Ascending aorta (tissue), 2 donors: ENCODE measurements at regions not wholly inside any gene's neighbourhood (a gene's known extent, or its start where the extent isn't known, plus 50 kb on each side); places are given as distances from the start of the nearest gene placed in this dataset.

ENCODE experiments used
- DNase-seq, 2 donors: peaks; one replicate each; pipeline ENCODE4 v3.0.0-alpha.2; 2019; ENCODE audit warnings: low spot score in 2 of 2
- H3K27ac ChIP-seq, 2 donors: fragments of 200-600 bp; sonication (generic); one replicate each; pipeline ENCODE4 v1.5.1; 2016 to 2017; ENCODE audit warnings: mild to moderate bottlenecking in 1 of 2
- H3K27me3 ChIP-seq: fragments of 200-600 bp; sonication (generic); one replicate; pipeline ENCODE4 v1.5.1; 2017
- H3K36me3 ChIP-seq, 2 donors: fragments of 200-600 bp; sonication (generic); one replicate each; pipeline ENCODE4 v1.5.1; 2016
- H3K4me1 ChIP-seq, 2 donors: fragments of 200-600 bp; sonication (generic); one replicate each; pipeline ENCODE4 v1.5.1; 2016 to 2017; ENCODE audit warnings: mild to moderate bottlenecking in 1 of 2
- H3K4me3 ChIP-seq, 2 donors: fragments of 200-600 bp; sonication (generic); one replicate each; pipeline ENCODE4 v1.5.1; 2016 to 2017; ENCODE audit warnings: mild to moderate bottlenecking in 1 of 2
- H3K9me3 ChIP-seq, 2 donors: fragments of 200-600 bp; sonication (generic); one replicate each; pipeline ENCODE4 v1.5.1; 2016
- intact Hi-C: fragments of 100-400 bp; cut with DNase I; formaldehyde crosslinking; loops from one replicate; pipeline ENCODE4 v1.15.1; 2023
- TF ChIP-seq, protein P1 (sequence below), 3 experiments: fragments of 200-600 bp in 2 of 3; fragments of 450-650 bp in 1 of 3; sonication (generic) in 2 of 3; IDR thresholded peaks; one replicate each; pipeline ENCODE4 v1.5.1; 2016 to 2019; ENCODE audit warnings: antibody characterized with exemption in 3 of 3, mild to moderate bottlenecking in 1 of 3, moderate library complexity in 1 of 3

DNA sequence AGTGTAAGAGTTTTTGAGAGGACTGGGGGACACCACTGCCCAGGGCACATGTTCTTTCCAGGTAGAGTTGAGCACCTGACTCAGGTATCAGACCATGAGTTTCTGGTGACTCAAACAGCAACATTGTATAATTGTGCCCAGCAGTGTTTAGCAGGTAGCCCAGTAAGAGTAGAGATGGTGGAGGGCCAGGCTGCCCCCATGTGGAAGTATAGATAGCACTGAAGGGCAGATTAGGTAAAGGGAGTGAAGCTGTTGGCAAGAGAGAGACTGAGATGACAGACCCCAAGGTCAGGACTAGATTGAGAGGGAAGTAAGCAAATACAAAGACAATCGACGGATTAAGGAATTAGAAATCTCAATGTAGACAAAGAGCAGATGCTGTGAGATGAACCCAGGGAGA, 74.6 kb downstream of the TRIM42 start:
- intact Hi-C loops, result no loop called here
- Histone ChIP-seq H3K27ac (no peak overlapping the region), H3K27me3 (no peaks in the 10 kb centered on the region), H3K9me3 (no peaks in the 10 kb centered on the region), H3K4me1 (no peaks in the 10 kb centered on the region), H3K36me3 (no peaks in the 10 kb centered on the region), H3K4me3 (no peak overlapping the region)
- DNase-seq, result no peak
- TF ChIP-seq, protein P1, sequence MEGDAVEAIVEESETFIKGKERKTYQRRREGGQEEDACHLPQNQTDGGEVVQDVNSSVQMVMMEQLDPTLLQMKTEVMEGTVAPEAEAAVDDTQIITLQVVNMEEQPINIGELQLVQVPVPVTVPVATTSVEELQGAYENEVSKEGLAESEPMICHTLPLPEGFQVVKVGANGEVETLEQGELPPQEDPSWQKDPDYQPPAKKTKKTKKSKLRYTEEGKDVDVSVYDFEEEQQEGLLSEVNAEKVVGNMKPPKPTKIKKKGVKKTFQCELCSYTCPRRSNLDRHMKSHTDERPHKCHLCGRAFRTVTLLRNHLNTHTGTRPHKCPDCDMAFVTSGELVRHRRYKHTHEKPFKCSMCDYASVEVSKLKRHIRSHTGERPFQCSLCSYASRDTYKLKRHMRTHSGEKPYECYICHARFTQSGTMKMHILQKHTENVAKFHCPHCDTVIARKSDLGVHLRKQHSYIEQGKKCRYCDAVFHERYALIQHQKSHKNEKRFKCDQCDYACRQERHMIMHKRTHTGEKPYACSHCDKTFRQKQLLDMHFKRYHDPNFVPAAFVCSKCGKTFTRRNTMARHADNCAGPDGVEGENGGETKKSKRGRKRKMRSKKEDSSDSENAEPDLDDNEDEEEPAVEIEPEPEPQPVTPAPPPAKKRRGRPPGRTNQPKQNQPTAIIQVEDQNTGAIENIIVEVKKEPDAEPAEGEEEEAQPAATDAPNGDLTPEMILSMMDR (IDR thresholded peaks at IDR 0.05), result no peak

DNA sequence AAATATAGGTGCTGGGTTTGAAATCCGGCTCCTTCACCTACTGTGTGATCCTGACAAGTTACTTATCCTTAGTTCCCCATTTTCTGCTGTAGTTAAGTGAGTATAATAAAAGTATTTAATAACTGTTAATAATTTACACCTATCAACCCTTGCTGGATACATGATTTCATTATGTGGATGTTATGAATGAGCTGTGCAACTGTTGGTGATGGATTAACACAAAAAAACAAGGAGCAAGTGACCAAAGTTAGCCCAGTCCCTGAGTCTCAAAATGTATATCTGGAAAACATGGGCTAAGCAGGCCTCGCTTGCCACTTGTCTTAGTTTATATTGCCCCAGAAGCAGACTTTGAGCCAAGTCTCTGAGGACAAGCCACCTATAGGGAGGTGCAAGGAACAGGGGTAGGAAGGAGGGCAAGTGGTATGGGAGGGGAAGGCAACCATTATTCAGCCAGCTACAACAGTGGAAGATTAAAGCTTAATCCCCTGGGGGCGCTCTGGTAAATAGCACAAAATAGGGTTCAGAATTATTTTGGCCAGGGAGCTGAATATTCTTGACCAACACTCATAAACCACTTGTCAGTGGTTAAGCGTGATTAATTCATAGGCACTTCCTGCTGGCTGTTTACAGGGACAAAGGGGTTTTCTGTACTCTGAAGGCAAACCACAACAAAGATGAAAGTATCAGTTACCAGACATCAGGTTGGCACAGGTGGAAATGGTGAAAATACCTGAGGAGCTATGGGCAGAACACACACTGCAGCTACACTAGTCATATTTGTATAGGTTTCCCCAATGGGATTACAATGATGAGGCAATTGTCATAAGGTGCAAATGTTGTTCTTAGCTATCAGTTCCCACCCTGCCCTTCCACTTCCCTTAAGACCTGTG, 76.2 kb downstream of the TRIM42 start:
- H3K27me3 ChIP-seq, result no peaks in the 10 kb centered on the region
- H3K4me1 ChIP-seq, result no peaks in the 10 kb centered on the region
- intact Hi-C loops, result no loop called here
- H3K27ac ChIP-seq, result no peak overlapping the region
- DNase-seq, result no peak
- no peak overlapping the region for H3K4me3 ChIP-seq
- no peaks in the 10 kb centered on the region for H3K36me3 ChIP-seq
- no peaks in the 10 kb centered on the region for H3K9me3 ChIP-seq
- TF ChIP-seq, protein P1 (IDR thresholded peaks at IDR 0.05), result no peak

DNA sequence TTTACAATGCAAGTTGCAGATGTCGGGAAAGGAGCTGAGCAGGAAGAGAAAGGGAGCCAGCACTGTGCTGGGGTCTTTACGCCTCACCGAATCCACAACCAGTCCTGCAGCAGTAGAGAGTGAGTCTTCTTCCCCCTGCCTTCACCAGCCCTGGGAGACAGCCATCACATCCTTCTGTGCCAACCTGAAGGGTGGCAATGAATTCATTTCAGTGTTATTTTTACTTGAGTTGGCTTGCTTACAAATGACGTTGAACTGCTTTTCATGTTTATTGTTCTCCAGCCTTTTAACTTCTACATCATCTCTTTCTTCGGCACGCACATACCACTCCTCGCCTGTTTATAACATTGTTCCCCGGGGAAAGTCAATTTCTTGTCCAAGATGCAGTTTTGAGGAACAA, 77.1 kb downstream of the TRIM42 start:
- TF ChIP-seq, protein P1 (IDR thresholded peaks at IDR 0.05), result no peak
- Histone ChIP-seq H3K27me3 (no peaks in the 10 kb centered on the region), H3K4me1 (no peaks in the 10 kb centered on the region), H3K36me3 (no peaks in the 10 kb centered on the region), H3K27ac (no peak overlapping the region), H3K4me3 (no peak overlapping the region), H3K9me3 (no peaks in the 10 kb centered on the region)
- intact Hi-C loops, result no loop called here
- DNase-seq, result no peak

DNA sequence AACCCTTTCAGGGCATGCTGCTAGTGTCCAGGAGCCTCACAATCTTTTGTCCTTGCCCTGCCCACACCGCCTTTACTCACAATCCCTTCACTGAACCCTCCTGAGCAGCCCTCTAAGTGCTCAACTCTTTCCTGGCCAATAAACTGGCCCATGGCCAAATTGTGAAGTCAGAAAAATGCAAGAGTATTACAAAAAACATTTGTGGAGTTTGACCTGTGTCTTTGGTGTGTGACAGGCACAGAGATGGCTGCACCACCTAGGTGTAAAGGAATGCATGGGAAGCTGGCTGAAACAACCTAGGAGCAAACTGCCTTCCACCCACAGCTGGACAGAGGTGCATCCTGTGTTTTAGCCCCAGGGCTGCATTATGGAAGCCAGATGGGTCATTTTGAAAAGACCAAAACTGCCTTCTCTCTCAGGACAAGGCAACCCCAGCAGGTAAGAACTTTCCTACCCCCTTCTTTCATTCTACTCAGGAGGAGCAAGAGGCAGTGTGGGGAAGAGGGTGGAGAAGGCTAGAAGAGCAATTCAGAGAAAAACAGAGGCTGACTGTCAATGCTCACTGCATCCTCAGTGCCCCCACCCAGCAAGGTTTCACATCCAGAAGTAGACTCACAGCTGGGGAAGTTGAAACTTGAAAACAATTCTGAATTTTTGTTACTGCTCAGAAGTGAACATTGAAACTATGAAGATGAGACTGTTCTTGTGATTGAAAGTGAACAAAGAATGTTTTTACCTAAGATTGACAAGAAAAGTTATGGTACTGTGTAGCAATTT, 78.6 kb downstream of the TRIM42 start:
- intact Hi-C loops, result no loop called here
- Histone ChIP-seq H3K27ac (no peak overlapping the region), H3K9me3 (no peaks in the 10 kb centered on the region), H3K27me3 (no peaks in the 10 kb centered on the region), H3K4me3 (no peak overlapping the region), H3K4me1 (no peaks in the 10 kb centered on the region), H3K36me3 (no peaks in the 10 kb centered on the region)
- TF ChIP-seq, protein P1 (IDR thresholded peaks at IDR 0.05), result no peak
- DNase-seq, result no peak

DNA sequence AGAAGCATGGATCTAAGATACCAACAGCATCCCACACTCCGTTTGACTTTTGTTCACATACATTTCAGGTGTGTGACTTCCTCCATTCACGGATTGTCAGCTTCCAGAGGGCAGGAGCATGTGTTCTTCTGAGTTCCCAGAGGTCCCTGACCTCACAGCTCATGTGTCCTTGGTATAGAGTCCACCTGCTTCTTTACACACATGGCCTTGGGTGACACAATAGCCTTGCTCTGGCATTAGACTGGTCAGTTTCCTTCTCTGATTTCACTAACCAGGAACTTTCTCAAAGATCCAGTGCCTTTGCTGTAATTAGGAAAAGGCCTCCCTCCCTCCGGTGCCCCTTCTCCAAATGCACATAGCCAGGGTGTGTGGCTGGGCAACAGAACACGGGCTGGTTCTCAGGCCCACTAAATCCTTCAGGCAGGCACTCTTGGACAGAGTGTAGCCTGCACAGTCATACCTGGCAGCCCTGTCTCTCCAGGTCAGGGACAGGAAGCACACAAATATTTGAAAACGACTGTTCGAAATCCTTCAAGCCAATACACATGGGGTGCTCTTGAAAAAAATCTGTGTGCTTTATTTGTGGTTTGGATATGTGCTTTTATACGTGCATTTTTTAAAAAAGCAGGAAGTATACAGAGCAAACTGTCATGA, 81.1 kb downstream of the TRIM42 start:
- intact Hi-C loops, result no loop called here
- H3K27me3 ChIP-seq, result no peaks in the 10 kb centered on the region
- H3K36me3 ChIP-seq, result no peaks in the 10 kb centered on the region
- no peaks in the 10 kb centered on the region for H3K4me1 ChIP-seq
- no peak for DNase-seq
- H3K9me3 ChIP-seq, result no peaks in the 10 kb centered on the region
- no peak overlapping the region for H3K27ac ChIP-seq
- no peak overlapping the region for H3K4me3 ChIP-seq
- TF ChIP-seq, protein P1 (IDR thresholded peaks at IDR 0.05), result no peak
